ENCODE measurements at regions not wholly inside any gene's neighbourhood (a gene's known extent, or its start where the extent isn't known, plus 50 kb on each side); places are given as distances from the start of the nearest gene placed in this dataset.
"Not testable (repeated sequence)": the region's sequence is repeated elsewhere in the genome, so short reads cannot be mapped to it uniquely, and the experiment has no call there.

DNA sequence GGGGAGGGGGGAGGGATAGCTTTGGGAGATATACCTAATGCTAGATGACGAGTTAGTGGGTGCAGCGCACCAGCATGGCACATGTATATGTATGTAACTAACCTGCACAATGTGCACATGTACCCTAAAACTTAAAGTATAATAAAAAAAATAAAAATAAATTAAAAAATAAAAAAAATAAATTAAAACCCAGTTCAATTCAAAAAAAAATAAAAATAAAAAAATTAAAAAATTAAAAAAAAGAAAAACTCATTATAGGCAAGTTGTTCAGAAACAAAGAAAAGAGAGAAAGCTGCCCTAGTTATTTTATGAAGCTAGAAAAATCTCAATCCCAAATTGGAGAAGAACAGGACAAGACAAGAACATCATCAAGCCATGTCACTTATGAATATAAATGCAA is 147.5 kb upstream of the PRR20G start:
- DNase-seq, result not testable (repeated sequence)

DNA sequence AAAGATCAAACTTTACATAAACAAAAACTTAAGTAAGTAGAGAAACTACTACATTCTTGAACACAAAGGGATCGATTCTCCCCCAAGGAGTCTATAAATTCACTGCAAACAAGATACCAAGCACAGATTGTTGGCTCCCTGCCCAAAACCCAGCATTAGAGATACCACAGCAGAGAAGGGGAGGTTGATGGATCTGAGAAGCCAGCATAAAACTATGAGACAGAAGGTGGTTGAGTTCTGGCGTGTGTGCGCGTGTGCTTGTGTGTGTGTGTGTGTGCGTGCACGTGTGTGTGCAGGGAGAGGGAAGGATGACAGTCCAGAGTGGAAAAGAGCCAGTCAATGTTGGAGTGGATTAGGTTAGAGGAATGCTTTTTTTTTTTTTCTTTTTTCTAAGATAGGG is 143.2 kb upstream of the PRR20G start:
- DNase-seq, result no peak

DNA sequence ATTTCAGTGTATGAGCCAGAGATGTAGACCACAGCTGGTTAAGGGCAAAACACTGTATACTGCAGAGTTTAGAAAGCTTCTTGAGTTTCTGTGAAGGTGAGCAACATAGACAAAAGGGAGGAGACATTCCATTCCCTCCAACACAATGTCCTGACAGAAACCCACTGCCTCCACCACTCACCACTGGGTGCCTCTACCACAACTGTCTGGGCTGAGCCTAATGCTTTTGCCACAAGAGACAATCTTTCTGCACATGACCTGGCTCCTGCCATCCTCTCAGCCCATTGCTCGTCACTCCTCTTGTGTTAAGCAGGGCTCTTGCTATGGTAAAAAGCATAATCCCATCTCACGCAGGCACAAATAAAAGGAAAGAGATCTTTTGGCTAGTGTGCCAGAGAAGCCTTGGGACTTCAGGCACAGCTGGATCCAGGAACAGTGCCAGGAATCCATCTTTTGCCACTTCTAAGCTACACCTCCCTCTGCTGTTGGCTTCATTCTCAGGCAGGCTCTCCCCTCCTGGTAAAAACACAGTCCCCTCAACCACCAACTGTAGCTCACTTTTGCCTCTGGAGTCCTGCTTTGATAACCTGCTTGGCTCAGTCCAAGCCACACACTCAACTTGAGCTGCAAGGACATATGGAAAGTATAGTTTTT is 140.6 kb upstream of the PRR20G start:
- no peak for DNase-seq

GRCh38 chr3:127427666-127428065 is 139.8 kb upstream of the PRR20G start:
- no peak for DNase-seq

GRCh38 chr3:127427156-127427555 is 139.3 kb upstream of the PRR20G start:
- no peak for DNase-seq

DNA sequence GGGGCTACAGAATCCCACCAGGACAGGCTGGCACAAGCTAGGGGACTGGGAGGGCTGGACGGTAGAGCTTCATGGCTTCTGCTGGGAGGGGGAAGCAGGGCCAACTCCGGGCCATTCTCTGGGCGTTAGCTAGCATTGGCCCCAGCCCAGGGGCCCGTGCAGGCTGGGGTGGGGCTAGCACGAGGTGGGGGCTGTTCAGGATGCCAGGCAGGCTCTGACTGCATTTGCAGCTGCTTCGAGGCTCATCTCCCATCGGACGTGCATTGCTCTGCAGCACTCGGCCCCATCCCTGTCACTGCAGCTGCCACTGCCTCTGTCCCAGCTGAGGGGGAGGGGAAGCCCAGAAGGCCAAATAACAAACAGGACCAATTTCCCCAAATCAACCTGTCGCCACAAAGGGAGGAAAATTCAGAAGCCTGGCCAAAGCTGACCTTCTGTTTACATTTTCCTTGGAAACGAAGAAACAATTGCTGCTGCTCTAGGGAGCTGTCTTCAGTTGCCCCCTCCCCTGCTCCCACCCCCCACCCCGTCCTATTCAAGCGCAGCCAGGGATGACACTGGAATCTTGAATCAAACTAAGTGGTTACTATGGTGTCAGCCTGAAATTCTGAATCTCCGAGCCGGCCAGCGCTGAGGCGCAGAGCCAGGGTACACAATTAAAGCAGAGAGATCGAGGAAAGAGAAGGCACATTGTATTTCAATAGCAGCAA is 138.8 kb upstream of the PRR20G start:
- no peak for DNase-seq

DNA sequence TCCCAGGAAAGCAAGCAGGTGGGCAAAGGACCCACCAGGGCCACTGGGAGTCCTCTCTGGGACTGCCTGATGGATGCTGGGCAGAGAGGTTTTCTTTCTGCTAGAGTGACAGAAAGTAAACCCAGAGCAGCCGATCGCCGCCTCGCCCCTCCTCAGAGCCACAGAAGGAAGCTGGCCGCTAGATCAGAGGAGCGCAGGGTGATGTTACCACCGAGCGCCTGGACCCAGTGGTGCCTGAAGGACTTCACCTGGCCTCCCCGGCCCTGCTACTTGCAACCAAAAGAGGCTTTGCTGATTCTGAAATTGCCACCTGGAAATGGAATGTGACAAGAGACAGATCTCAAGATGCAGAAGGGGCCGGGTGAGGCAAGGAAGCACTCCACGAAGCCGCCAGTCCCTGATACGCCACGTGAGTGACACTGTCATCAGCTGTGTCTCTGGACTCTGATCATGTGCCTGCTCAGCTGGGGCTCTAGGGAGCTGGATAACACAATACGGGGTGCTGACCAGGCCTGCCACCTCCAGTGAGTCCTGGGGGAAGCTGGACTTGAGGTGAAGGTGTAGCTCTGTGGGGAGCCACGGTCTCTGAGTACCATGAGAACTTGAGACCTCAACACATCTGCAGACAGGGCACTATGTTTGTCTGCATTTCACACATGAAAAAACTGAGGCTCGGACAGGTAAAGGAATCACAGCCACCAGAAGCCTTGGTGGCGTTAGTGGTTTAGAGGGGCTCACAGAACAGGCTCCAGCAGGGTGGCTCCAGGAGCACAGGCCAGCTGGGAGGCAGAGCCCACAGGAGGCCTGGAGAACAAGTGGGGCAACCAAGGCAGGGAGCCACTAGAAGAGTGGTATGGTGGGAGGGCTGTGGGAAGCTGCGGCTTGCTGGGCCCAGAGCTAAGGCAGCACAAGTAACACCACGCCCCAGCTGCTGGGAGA is 137.9 kb upstream of the PRR20G start:
- DNase-seq, result no peak

- DNase-seq, result no peak
Observed at GRCh38 chr3:127424766-127425504, 137.1 kb upstream of the PRR20G start.

DNA sequence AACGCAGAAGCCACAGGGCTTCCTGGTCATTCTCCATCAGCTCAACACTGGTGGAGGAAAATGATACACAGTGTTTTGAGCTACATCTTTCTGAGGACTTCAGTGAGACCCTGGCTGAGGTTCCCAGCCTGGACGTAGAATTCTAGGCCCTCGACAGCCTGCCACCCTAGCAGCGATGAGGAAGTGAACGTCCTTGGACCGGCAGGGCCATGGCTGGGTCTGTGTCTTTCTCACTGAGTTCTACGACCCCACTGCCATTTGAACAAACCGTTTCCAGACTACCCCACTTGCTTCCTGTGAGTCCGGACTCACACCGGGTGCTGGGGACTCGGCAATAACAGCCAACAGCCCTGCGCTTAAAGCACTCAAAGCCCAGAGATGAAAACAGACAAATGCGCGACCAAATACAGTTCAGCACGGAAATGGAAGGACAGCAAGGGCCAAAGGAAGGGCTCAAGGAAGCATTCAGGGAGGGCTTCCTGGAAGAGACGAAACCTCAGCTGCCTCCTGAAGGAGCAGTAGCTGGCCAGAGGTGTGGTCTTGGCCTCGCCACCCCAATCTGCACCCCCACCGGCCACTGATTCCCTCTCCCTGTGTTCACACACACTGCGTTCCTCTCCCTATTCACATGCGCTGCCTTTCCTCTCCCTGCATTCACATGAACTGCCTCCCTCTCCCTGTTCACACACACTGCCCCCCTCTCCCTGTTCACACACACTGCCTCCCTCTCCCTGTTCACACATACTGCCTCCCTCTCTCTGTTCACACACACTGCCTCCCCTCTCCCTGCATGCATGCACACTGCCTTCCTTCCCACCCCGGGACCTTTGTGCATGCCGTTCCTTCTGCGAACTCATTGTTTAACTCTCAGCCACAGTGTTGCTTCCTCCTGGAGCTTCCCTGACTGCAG is 136.3 kb upstream of the PRR20G start:
- no peak for DNase-seq

DNA sequence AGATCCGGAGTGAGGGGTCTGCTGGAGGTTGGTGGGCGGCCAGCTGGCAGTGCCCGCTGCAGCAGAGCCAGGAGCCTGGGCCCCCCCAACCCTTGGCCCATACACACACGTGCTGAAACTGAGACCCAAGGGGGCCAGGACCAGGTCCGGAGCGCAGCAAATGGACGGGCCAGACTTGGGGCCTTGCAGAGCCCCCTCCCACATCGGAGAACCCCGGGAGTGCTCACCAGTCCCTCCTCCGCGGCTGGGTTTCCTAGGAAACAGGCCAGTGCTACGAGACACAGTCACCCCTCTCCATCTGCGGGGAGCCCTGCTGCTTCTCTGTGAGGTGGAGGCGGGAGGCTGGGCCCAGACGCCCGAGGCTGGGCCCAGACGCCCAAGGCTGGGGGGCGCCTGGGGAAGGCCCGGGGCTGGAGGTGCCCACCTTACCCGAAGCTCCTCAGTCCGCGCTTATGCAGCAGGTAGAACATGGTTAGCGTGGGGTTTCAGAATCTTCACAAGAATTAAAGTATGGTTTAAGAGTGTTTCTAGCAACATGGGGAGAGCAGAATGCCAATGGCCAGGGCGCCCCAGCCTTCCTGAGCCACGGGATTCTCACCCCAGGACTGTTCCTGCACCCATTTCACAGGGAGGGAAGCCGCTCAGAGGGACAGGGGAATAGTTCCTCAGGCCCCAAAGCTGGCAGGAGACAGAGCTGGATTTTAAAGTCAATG is 135.0 kb upstream of the PRR20G start:
- no peak for DNase-seq

- DNase-seq, result no peak
Observed at GRCh38 chr3:127421943-127422662, 134.3 kb upstream of the PRR20G start.

- DNase-seq, result no peak
Observed at GRCh38 chr3:127420829-127421228, 133.0 kb upstream of the PRR20G start.

GRCh38 chr3:127419641-127420553 is 132.1 kb upstream of the PRR20G start:
- no peak for DNase-seq

- DNase-seq, result no peak
Observed at GRCh38 chr3:127419182-127419581, 131.3 kb upstream of the PRR20G start.

DNA sequence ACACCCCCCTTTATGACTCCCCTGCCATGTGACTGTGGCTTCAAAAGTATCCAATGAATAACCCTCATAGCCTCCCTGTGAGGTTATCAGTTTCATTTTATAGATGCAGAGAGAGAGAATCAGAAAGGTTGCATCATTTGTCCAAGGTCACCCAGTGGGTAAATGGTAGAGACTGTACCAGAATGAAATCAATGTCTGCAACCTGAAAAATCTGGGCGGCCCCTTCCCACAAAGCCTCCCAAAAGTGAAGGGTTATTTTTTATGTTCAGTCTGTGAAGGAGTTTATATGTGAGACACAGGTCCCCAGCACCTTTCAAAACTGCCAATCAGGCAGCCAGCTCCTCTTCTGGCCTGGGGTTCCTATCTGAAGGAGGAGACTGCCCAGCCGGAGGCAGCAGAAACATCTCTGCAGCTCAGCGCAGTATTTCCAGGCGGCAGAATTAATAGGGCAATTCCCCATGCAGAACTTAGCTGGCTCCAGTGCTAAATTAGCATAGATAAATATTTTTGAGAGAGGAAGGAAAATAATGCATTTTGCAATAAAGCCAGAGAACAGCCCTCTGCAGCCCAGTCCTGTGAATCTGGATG is 130.8 kb upstream of the PRR20G start:
- no peak for DNase-seq

DNA sequence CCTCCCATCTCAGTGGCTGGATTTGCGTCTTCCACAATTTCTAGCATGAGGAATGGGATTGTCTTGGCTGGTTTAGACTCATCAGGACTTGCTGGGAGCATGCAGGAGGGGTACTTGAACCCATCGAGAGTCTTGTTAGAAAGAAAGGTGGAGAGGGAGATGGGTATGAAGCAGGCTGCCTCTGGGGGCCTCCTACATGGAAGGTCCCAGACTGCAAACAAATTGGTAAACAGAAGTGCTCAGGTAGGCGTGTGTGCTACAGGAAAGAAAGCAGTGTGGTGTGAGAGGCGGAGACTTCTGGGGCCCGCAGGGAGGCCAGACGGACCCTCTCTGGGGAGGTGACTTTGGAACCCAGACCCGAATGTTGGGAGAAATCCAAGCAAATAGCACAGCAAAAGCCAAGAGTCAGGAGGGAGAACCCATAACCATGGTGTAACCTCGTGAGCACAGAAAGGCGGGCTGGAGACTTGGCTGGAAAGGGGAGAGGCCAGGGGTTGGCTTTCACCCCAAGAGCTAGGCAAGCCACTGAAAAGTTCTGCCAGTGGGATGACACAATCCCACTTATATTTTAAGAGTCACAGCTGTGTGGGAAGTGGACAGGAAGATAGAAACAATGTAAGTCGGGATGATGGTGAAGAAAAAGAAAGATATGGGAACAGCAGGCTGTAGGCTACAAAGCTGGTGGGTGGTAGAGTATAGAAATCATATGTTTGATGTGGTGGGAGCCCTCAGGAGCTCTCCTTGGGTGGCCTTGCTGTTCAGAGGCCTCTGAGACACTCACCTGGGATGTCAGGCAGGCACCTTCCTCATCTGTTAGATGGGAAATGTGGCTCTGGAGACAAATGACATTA is 130.1 kb upstream of the PRR20G start:
- no peak for DNase-seq

DNA sequence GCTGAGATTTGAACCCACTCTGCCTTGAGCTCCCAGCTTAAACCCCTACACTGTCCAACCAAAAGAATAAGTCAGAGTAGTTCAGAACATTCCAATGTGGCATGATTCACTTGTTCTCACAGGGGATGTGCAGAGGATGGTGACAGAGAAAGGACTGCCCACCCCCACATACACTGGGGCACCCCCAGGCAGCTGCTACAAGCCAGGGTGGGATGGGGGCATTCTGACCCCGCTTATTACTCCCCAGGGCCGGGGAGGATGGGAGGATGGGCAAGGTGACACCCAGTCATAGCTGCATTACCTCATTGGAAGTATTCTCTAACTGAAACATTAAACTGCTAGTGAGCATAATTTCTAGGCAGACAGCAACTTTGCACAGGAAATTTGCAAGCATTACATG is 126.0 kb upstream of the PRR20G start:
- no peak for DNase-seq

DNA sequence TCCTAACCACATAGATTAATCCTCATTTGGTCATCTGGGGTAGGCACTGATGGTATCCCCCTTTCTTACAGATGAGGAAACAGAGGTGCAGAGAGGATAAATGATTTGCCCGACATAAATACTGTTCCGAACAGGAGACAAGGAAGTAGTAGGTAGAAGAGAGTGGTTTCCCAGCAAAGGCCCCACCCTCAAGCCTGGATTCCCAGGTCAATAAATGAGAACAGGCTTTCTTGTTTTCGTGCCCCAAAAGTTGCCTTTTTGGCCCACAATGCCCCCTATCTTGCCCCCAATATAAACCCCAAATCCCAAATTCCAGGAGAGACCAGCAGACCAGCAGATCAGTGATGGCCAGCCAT is 125.5 kb upstream of the PRR20G start:
- no peak for DNase-seq

Measured in activated CD4-positive, alpha-beta T cell treated with anti-CD3 and anti-CD28 coated beads, Interleukin-2, amount 50 U/mL, for 1 hour (primary cell).